Cardiac fibroblast (primary cell): ENCODE measurements at regions not wholly inside any gene's neighbourhood (a gene's known extent, or its start where the extent isn't known, plus 50 kb on each side); places are given as distances from the start of the nearest gene placed in this dataset.
"Not testable (repeated sequence)": the region's sequence is repeated elsewhere in the genome, so short reads cannot be mapped to it uniquely, and the experiment has no call there.

Experiments used
- DNase-seq, 2 donors: peaks; one replicate each; pipeline versions ENCODE4 v3.0.0 to v3.0.0-alpha.2; 2010; ENCODE audit warnings: low read depth in 2 of 2
- H3K4me3 ChIP-seq, 2 donors: replicated peaks in 1 of 2; 1 replicate in 1 of 2; 2 replicates in 1 of 2; pipeline ENCODE4 v1.5.1; 2011; ENCODE audit warnings: low read depth in 2 of 2, low read length in 2 of 2, mild to moderate bottlenecking in 2 of 2, moderate library complexity in 1 of 2
- TF ChIP-seq, protein P1 (sequence below): IDR thresholded peaks from one replicate; pipeline ENCODE4 v1.5.1; 2011; ENCODE audit warnings: low read depth, mild to moderate bottlenecking, low read length, inconsistent platforms

DNA sequence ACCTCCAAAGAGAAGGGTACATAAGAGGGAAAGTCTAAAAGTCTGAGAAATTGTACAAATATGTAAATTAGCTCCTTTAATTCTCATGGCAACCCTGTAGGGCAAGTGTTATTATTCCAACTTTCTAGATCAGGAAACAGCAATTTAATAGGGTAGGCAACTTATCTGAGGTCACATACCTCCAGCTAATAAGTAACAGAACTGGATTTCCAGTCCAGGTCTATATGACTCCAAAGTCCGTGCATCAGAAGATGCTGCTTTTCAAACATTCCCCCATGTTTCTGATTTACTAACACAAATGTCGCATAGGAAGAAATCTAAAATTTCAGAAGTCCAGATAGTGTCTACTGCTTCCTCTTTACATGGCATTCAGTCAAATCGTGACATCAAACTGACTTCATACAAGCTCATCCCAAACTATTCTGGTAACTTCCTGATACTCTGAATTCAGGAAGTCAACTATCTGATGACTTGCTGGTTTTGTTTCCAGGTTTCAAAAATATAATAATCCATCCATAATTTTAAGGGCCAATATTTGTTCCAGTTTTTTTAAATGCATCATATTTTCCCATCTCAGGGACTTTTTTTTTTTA is 419.3 kb upstream of the ACVR2A start:
- H3K4me3 ChIP-seq: no peak overlapping the region
- TF ChIP-seq, protein P1, sequence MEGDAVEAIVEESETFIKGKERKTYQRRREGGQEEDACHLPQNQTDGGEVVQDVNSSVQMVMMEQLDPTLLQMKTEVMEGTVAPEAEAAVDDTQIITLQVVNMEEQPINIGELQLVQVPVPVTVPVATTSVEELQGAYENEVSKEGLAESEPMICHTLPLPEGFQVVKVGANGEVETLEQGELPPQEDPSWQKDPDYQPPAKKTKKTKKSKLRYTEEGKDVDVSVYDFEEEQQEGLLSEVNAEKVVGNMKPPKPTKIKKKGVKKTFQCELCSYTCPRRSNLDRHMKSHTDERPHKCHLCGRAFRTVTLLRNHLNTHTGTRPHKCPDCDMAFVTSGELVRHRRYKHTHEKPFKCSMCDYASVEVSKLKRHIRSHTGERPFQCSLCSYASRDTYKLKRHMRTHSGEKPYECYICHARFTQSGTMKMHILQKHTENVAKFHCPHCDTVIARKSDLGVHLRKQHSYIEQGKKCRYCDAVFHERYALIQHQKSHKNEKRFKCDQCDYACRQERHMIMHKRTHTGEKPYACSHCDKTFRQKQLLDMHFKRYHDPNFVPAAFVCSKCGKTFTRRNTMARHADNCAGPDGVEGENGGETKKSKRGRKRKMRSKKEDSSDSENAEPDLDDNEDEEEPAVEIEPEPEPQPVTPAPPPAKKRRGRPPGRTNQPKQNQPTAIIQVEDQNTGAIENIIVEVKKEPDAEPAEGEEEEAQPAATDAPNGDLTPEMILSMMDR: no peak
- DNase-seq: no peak

DNA sequence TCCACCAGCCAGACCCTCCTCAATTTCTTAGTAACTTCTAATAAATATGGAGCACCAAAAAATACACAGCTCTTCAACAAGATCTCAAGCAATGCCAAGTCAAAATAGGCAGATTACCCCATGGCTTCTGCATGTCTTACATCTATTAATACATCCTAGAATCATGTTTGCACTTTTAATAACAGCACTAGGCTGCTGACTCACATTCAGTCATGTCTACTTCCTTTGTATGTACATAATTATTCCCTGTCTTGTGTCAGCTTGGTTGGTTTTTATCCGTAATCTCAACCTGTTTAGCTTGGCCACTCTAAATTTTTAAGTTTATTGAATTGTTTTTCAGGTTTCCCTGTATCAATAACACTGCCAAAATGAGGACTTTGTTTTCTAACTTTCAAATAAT is 420.1 kb upstream of the ACVR2A start:
- no peak for DNase-seq
- TF ChIP-seq, protein P1: no peak
- no peak overlapping the region for H3K4me3 ChIP-seq

DNA sequence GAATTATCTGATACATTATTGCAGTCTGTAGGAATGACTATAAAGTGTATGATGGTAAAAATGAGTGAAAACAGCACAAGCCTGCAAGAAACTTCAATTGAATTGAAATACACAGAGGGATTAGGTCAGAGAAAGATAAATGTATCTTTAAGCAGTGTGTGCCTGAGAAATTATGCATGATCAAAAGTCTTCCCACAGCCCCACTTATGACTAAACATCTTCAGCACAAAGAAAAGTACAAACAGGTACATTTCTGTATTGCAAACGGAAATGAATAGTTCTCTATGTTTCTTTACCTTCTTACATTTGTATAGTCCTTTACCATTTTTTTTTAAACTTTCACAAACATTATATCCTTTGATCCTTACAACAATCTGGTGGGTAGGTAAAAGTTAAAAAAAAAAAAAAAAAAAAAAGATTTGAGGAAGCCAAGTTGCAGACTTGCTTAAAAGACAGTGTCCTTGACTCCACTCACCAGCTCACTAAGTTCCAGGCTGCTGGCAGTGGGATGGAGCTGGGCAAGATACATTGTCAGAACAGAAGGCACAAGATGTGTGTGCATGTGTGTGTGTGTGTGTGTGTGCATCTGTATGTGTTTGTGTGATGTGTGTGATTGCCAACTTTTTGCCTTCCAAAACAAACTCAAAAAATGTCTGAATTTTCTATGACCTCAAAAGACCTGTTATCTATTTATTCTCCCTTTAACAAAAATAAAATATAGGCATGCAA is 423.7 kb upstream of the ACVR2A start:
- no peak for DNase-seq
- H3K4me3 ChIP-seq: no peak overlapping the region
- TF ChIP-seq, protein P1: no peak

DNA sequence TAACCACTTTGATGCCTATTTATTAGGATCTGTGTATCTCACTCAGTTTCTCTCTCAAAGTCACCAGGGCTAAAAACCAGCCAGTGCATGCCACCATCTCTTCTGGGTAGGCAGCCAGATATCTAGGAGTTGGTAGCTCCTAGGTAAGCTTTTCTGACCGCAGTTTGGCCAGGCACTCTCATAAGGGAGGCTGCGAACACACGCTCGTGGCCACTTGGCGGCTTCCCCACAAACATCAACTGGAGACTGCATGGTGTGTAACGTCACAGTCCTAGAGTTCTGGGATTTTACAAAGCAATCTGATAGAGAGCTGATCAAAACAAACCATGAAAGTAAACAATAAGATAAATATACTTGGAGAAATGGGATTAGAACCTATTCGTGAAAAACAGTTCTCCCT is 424.3 kb upstream of the ACVR2A start:
- TF ChIP-seq, protein P1: no peak
- DNase-seq: no peak
- H3K4me3 ChIP-seq: no peak overlapping the region

DNA sequence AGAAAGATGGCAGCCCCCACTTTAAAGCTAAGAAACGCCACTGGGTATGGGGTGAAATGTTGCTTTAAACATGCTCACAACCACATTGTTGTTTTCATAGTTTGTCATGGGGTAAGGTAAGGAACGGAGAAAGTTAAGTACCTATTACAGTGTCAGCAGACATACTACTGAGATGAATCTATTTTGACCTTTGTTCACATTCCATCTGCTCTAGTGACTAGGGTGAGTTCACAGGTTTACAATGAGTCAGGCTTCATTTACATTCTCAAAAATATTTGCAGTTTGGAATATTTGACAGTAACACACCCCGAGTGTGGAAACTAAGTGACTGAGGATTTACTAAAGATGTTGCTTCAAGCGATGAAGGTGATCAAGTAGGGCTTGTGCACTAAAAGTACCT is 428.7 kb upstream of the ACVR2A start:
- no peak overlapping the region for H3K4me3 ChIP-seq
- no peak for DNase-seq
- TF ChIP-seq, protein P1: no peak

DNA sequence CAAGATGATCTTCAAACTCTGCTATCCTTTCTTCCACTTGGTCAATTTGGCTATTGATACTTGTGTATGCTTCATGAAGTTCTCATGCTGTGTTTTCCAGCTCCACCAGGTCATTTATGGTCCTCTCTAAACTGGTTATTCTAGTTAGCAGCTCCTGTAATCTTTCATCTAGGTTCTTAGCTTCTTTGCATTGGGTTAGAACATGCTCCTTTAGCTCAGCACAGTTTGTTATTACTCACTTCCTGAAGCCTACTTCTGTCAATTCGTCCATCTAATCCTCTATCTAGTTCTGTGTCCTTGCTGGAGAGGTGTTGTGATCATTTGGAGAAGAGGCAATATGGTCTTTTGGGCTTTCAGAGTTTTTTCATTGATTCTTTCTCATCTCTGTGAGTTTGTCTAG is 430.2 kb upstream of the ACVR2A start:
- not testable (repeated sequence) for DNase-seq, H3K4me3 ChIP-seq

DNA sequence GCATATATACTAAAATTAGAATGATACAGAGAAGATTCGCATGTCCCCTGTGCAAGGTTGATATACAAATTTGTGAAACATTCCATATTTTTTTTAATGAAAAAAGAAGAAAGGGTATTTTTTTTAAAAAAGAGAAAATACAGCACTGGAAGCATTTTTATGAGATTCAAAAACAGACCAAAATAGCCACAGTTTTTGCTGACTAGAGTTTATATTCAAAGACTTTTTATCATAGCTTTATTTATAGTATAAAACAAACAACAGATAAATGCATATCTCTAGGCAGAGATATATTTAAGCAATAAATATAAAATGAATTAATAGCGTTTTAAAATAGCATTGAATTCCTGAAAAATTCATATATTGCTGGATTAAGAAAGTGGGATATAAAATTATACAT is 436.5 kb upstream of the ACVR2A start:
- TF ChIP-seq, protein P1: no peak
- DNase-seq: no peak

More for the DNA sequence above, 436.5 kb upstream of the ACVR2A start:
- H3K4me3 ChIP-seq: no peak overlapping the region
